ENCODE measurements at regions not wholly inside any gene's neighbourhood (a gene's known extent, or its start where the extent isn't known, plus 50 kb on each side); places are given as distances from the start of the nearest gene placed in this dataset.

DNA sequence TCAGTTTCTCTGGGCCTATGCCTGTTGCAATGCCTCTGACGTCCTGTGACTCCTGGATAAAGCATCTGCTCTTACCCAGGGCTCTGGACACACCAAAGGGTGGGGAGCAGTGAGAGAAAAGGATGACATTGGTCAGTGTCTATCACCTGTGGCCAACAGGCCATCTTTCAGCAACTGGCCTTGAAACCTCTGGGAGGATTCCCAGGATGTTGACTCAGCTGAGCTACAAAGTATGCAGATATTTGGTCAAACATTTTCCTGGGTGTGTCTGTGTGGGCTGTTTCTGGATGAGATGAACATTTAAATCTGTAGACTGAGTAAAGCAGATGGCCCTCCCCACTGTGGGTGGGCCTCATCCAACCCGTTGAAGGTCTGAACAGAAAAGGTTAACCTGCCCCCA lies 149.9 kb downstream of the SPATA19 start:
- TF ChIP-seq, protein P1, sequence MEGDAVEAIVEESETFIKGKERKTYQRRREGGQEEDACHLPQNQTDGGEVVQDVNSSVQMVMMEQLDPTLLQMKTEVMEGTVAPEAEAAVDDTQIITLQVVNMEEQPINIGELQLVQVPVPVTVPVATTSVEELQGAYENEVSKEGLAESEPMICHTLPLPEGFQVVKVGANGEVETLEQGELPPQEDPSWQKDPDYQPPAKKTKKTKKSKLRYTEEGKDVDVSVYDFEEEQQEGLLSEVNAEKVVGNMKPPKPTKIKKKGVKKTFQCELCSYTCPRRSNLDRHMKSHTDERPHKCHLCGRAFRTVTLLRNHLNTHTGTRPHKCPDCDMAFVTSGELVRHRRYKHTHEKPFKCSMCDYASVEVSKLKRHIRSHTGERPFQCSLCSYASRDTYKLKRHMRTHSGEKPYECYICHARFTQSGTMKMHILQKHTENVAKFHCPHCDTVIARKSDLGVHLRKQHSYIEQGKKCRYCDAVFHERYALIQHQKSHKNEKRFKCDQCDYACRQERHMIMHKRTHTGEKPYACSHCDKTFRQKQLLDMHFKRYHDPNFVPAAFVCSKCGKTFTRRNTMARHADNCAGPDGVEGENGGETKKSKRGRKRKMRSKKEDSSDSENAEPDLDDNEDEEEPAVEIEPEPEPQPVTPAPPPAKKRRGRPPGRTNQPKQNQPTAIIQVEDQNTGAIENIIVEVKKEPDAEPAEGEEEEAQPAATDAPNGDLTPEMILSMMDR (IDR thresholded peaks at IDR 0.05), result no peak
- TF ChIP-seq POLR2A (IDR thresholded peaks at IDR 0.05; ENCODE audit: low read depth), result no peak
- TF ChIP-seq POLR2AphosphoS5 (IDR thresholded peaks at IDR 0.05), result no peak
- TF ChIP-seq EP300 (IDR thresholded peaks at IDR 0.05), result no peak

Measured in esophagus muscularis mucosa (tissue), 4 donors.